ENCODE measurements at regions not wholly inside any gene's neighbourhood (a gene's known extent, or its start where the extent isn't known, plus 50 kb on each side); places are given as distances from the start of the nearest gene placed in this dataset.
"Not testable (repeated sequence)": the region's sequence is repeated elsewhere in the genome, so short reads cannot be mapped to it uniquely, and the experiment has no call there.

- no peaks in the 10 kb centered on the region for H3K36me3 ChIP-seq
- no peaks in the 10 kb centered on the region for H3K4me1 ChIP-seq
- H3K27me3 ChIP-seq: no peaks in the 10 kb centered on the region
- H3K9me3 ChIP-seq: no peaks in the 10 kb centered on the region
- intact Hi-C loops (cut with DNase I): no loop called here
- TF ChIP-seq CTCF (IDR thresholded peaks at IDR 0.05): no peak
- DNase-seq (no peak), ATAC-seq (no peak)
- no peak overlapping the region for H3K27ac ChIP-seq
- WGBS, 2 donors: 74 to 76% methylated on average over 7 of the region's 7 CpGs
- H3K4me3 ChIP-seq: no peak overlapping the region
Observed at GRCh38 chr21:15667819-15668218, 62.0 kb upstream of the USP25 start.

GRCh38 chr21:15669247-15669646 lies 60.5 kb upstream of the USP25 start:
- Histone ChIP-seq H3K4me3 (no peak overlapping the region), H3K27ac (no peak overlapping the region), H3K27me3 (no peaks in the 10 kb centered on the region), H3K9me3 (no peaks in the 10 kb centered on the region), H3K36me3 (no peaks in the 10 kb centered on the region), H3K4me1 (no peaks in the 10 kb centered on the region)
- no peak for TF ChIP-seq CTCF (IDR thresholded peaks at IDR 0.05)
- WGBS, 2 donors: 38 to 39% methylated on average over 2 of the region's 2 CpGs
- intact Hi-C loops (cut with DNase I): no loop called here
- ATAC-seq (no peak), DNase-seq (no peak)

GRCh38 chr21:15671188-15671587 lies 58.6 kb upstream of the USP25 start:
- no peaks in the 10 kb centered on the region for H3K9me3 ChIP-seq
- H3K4me3 ChIP-seq: no peak overlapping the region
- TF ChIP-seq CTCF (IDR thresholded peaks at IDR 0.05): no peak
- intact Hi-C loops (cut with DNase I): no loop called here
- H3K4me1 ChIP-seq: no peaks in the 10 kb centered on the region
- no peak for ATAC-seq
- DNase-seq: no peak
- no peak overlapping the region for H3K27ac ChIP-seq
- WGBS, 2 donors: 91 to 94% methylated on average over 3 of the region's 3 CpGs
- no peaks in the 10 kb centered on the region for H3K36me3 ChIP-seq
- H3K27me3 ChIP-seq: no peaks in the 10 kb centered on the region

- DNase-seq; H3K4me1 ChIP-seq; H3K27ac ChIP-seq; H3K27me3 ChIP-seq; H3K9me3 ChIP-seq; intact Hi-C loops (cut with DNase I); H3K36me3 ChIP-seq; H3K4me3 ChIP-seq; ATAC-seq: not testable (repeated sequence)
- WGBS, 2 donors: 96 to 97% methylated on average over 15 of the region's 15 CpGs
Observed at GRCh38 chr21:15672578-15672977, 57.2 kb upstream of the USP25 start.

- Histone ChIP-seq H3K4me1 (peaks cover 0 to 5% (median 0%) of the 10 kb centered on the region in 9 donors), H3K36me3 (no peaks in the 10 kb centered on the region), H3K4me3 (no peak overlapping the region), H3K27me3 (no peaks in the 10 kb centered on the region), H3K27ac (no peak overlapping the region), H3K9me3 (peaks cover 0 to 7% (median 0%) of the 10 kb centered on the region in 11 donors)
- intact Hi-C loops (cut with DNase I): no loop called here
- no peak for TF ChIP-seq CTCF (IDR thresholded peaks at IDR 0.05)
- no peak for DNase-seq
- 86 to 97% methylated on average over 1 of the region's 1 CpG for WGBS, 2 donors
- no peak for ATAC-seq
Observed at GRCh38 chr21:15676935-15677334, 52.8 kb upstream of the USP25 start.
